GM23338 (cell line): ENCODE measurements at regions not wholly inside any gene's neighbourhood (a gene's known extent, or its start where the extent isn't known, plus 50 kb on each side); places are given as distances from the start of the nearest gene placed in this dataset.

Experiments used
- ATAC-seq: fragments of 200-7000 bp; cut with Tn5 transposase; 3 replicates; pipeline ENCODE4 v1.9.1; 2020
- DNase-seq: peaks from one replicate; pipeline ENCODE4 v3.0.0-alpha.2; 2015; ENCODE audit warnings: low spot score
- H2AFZ ChIP-seq: fragments of 200-600 bp; sonication (generic); 2 replicates; pipeline ENCODE4 v1.8.0; 2016; ENCODE audit warnings: antibody characterized with exemption, mild to moderate bottlenecking, moderate library complexity
- H3F3A ChIP-seq: fragments of 200-600 bp; sonication (generic); replicated peaks from 2 replicates; pipeline ENCODE4 v1.8.0; 2017; ENCODE audit warnings: antibody characterized with exemption, mixed run types, low read depth
- H3K27ac ChIP-seq: fragments of 200-600 bp; sonication (generic); 2 replicates; pipeline ENCODE4 v1.6.1; 2016; ENCODE audit warnings: low read depth
- H3K27me3 ChIP-seq: fragments of 200-600 bp; sonication (generic); 2 replicates; pipeline ENCODE4 v1.8.0; 2016; ENCODE audit warnings: mild to moderate bottlenecking, mixed run types, moderate library complexity; ENCODE audit not compliant: insufficient read depth
- H3K36me3 ChIP-seq: fragments of 200-600 bp; sonication (generic); 2 replicates; pipeline ENCODE4 v1.8.0; 2016; ENCODE audit warnings: mild to moderate bottlenecking; ENCODE audit not compliant: insufficient read depth
- H3K4me1 ChIP-seq: fragments of 200-600 bp; sonication (generic); 2 replicates; pipeline ENCODE4 v1.8.0; 2016; ENCODE audit warnings: mild to moderate bottlenecking, moderate library complexity; ENCODE audit not compliant: insufficient read depth
- H3K4me2 ChIP-seq: fragments of 200-600 bp; sonication (generic); 2 replicates; pipeline ENCODE4 v1.7.1; 2017; ENCODE audit warnings: mixed run types
- H3K4me3 ChIP-seq: fragments of 200-600 bp; sonication (generic); 2 replicates; pipeline ENCODE4 v1.6.1; 2016; ENCODE audit warnings: mixed run types
- H3K79me2 ChIP-seq: fragments of 200-600 bp; sonication (generic); replicated peaks from 2 replicates; pipeline ENCODE4 v1.8.0; 2017; ENCODE audit warnings: mild to moderate bottlenecking; ENCODE audit not compliant: insufficient read depth
- H3K9me2 ChIP-seq: fragments of 200-600 bp; sonication (generic); 2 replicates; pipeline ENCODE4 v1.8.0; 2017; ENCODE audit not compliant: insufficient read depth
- H4K20me1 ChIP-seq: fragments of 200-600 bp; sonication (generic); replicated peaks from 2 replicates; pipeline ENCODE4 v1.8.0; 2017; ENCODE audit warnings: mild to moderate bottlenecking; ENCODE audit not compliant: insufficient read depth
- H3K27ac Mint-ChIP-seq: 2 replicates; pipeline ENCODE4 v1.8.0; 2020; ENCODE audit warnings: inconsistent platforms, mild to moderate bottlenecking, moderate library complexity, mixed read lengths
- H3K27me3 Mint-ChIP-seq: 3 replicates; pipeline ENCODE4 v1.8.0; 2022; ENCODE audit warnings: low read depth, mild to moderate bottlenecking, moderate library complexity, mixed read lengths, inconsistent platforms; ENCODE audit not compliant: insufficient read depth, poor library complexity
- H3K36me3 Mint-ChIP-seq: 3 replicates; pipeline ENCODE4 v1.8.0; 2021; ENCODE audit warnings: low read depth, mild to moderate bottlenecking, inconsistent platforms, moderate library complexity, mixed read lengths
- H3K4me1 Mint-ChIP-seq: 3 replicates; pipeline ENCODE4 v1.8.0; 2020; ENCODE audit warnings: mild to moderate bottlenecking, inconsistent platforms, mixed read lengths
- H3K4me3 Mint-ChIP-seq: 3 replicates; pipeline ENCODE4 v1.8.0; 2021; ENCODE audit warnings: moderate library complexity, mild to moderate bottlenecking, inconsistent platforms, mixed read lengths
- H3K9me3 Mint-ChIP-seq: 3 replicates; pipeline ENCODE4 v1.8.0; 2020; ENCODE audit warnings: moderate library complexity, mild to moderate bottlenecking, inconsistent platforms, mixed read lengths
- CREB1 ChIP-seq: fragments of 250-450 bp; sonication (Bioruptor Pico); IDR thresholded peaks from 2 replicates; pipeline ENCODE4 v1.5.0; 2020; ENCODE audit warnings: low read depth, mild to moderate bottlenecking, moderate library complexity
- CTCF ChIP-seq, 2 experiments: fragments of 200-600 bp in 1 of 2; sonication (generic) in 1 of 2; conservative IDR thresholded peaks; 2 replicates each; pipeline versions ENCODE4 v1.5.1 to v1.6.1; 2016 to 2017; ENCODE audit warnings: antibody characterized with exemption in 2 of 2, low read depth in 2 of 2, mild to moderate bottlenecking in 2 of 2, moderate library complexity in 1 of 2
- EZH2 ChIP-seq: fragments of 200-600 bp; sonication (generic); IDR thresholded peaks from one replicate; pipeline ENCODE4 v1.8.0; 2017; ENCODE audit warnings: antibody characterized with exemption, mild to moderate bottlenecking, low read depth; ENCODE audit not compliant: unreplicated experiment
- EZH2phosphoT487 ChIP-seq: fragments of 200-600 bp; sonication (generic); IDR thresholded peaks from one replicate; pipeline ENCODE4 v1.8.1; 2018; ENCODE audit warnings: antibody characterized with exemption; ENCODE audit not compliant: unreplicated experiment
- JUNB ChIP-seq: IDR thresholded peaks from one replicate; pipeline ENCODE4 v1.6.1; 2016; ENCODE audit warnings: antibody characterized with exemption; ENCODE audit not compliant: unreplicated experiment
- NANOG ChIP-seq: IDR thresholded peaks from 2 replicates; pipeline ENCODE4 v1.6.1; 2016; ENCODE audit warnings: antibody characterized with exemption, borderline replicate concordance
- POLR2AphosphoS5 ChIP-seq: IDR thresholded peaks from 2 replicates; pipeline ENCODE4 v1.6.1; 2016; ENCODE audit warnings: antibody characterized with exemption, low read depth
- REST ChIP-seq: IDR thresholded peaks from one replicate; pipeline ENCODE4 v1.6.1; 2018; ENCODE audit warnings: antibody characterized with exemption; ENCODE audit not compliant: unreplicated experiment
- STAT1 ChIP-seq: IDR thresholded peaks from one replicate; pipeline ENCODE4 v1.6.1; 2016; ENCODE audit warnings: antibody characterized with exemption; ENCODE audit not compliant: unreplicated experiment
- ZNF114 ChIP-seq: fragments of 250-450 bp; sonication (Bioruptor Pico); IDR thresholded peaks from 2 replicates; pipeline ENCODE4 v1.5.0; 2020; ENCODE audit warnings: mild to moderate bottlenecking, moderate library complexity
- ZNF331 ChIP-seq: fragments of 250-450 bp; sonication (Bioruptor Pico); IDR thresholded peaks from 2 replicates; pipeline ENCODE4 v1.5.0; 2020; ENCODE audit warnings: low read depth, mild to moderate bottlenecking, moderate library complexity
- TF ChIP-seq, protein P1 (sequence below): fragments of 250-450 bp; sonication (Bioruptor Pico); IDR thresholded peaks from 2 replicates; pipeline ENCODE4 v1.5.0; 2020; ENCODE audit warnings: mild to moderate bottlenecking, moderate library complexity
- TF ChIP-seq, protein P2 (sequence below): IDR thresholded peaks from 2 replicates; pipeline ENCODE4 v1.6.1; 2016; ENCODE audit warnings: antibody characterized with exemption

- DNase-seq (no peak), ATAC-seq (no peak)
- Histone ChIP-seq H3K79me2 (no peaks in the 10 kb centered on the region), H3K27ac (no peak overlapping the region), H3K36me3 (peaks cover 9% of the 10 kb centered on the region; the same call in 1 of the 2 replicates), H3K9me2 (no peaks in the 10 kb centered on the region), H3K27me3 (no peaks in the 10 kb centered on the region), H3F3A (no peaks in the 10 kb centered on the region), H3K4me1 (no peaks in the 10 kb centered on the region), H3K4me3 (no peak overlapping the region), H2AFZ (no peak overlapping the region), H3K4me2 (no peak overlapping the region), H4K20me1 (no peaks in the 10 kb centered on the region)
- Mint-ChIP-seq H3K4me3 (no peak overlapping the region), H3K36me3 (peaks cover 46% of the 10 kb centered on the region), H3K9me3 (peaks cover 88% of the 10 kb centered on the region), H3K4me1 (no peaks in the 10 kb centered on the region), H3K27ac (no peak overlapping the region), H3K27me3 (peaks cover 9% of the 10 kb centered on the region)
- TF ChIP-seq POLR2AphosphoS5, result no peak
- TF ChIP-seq EZH2, result no peak
- TF ChIP-seq, protein P1, sequence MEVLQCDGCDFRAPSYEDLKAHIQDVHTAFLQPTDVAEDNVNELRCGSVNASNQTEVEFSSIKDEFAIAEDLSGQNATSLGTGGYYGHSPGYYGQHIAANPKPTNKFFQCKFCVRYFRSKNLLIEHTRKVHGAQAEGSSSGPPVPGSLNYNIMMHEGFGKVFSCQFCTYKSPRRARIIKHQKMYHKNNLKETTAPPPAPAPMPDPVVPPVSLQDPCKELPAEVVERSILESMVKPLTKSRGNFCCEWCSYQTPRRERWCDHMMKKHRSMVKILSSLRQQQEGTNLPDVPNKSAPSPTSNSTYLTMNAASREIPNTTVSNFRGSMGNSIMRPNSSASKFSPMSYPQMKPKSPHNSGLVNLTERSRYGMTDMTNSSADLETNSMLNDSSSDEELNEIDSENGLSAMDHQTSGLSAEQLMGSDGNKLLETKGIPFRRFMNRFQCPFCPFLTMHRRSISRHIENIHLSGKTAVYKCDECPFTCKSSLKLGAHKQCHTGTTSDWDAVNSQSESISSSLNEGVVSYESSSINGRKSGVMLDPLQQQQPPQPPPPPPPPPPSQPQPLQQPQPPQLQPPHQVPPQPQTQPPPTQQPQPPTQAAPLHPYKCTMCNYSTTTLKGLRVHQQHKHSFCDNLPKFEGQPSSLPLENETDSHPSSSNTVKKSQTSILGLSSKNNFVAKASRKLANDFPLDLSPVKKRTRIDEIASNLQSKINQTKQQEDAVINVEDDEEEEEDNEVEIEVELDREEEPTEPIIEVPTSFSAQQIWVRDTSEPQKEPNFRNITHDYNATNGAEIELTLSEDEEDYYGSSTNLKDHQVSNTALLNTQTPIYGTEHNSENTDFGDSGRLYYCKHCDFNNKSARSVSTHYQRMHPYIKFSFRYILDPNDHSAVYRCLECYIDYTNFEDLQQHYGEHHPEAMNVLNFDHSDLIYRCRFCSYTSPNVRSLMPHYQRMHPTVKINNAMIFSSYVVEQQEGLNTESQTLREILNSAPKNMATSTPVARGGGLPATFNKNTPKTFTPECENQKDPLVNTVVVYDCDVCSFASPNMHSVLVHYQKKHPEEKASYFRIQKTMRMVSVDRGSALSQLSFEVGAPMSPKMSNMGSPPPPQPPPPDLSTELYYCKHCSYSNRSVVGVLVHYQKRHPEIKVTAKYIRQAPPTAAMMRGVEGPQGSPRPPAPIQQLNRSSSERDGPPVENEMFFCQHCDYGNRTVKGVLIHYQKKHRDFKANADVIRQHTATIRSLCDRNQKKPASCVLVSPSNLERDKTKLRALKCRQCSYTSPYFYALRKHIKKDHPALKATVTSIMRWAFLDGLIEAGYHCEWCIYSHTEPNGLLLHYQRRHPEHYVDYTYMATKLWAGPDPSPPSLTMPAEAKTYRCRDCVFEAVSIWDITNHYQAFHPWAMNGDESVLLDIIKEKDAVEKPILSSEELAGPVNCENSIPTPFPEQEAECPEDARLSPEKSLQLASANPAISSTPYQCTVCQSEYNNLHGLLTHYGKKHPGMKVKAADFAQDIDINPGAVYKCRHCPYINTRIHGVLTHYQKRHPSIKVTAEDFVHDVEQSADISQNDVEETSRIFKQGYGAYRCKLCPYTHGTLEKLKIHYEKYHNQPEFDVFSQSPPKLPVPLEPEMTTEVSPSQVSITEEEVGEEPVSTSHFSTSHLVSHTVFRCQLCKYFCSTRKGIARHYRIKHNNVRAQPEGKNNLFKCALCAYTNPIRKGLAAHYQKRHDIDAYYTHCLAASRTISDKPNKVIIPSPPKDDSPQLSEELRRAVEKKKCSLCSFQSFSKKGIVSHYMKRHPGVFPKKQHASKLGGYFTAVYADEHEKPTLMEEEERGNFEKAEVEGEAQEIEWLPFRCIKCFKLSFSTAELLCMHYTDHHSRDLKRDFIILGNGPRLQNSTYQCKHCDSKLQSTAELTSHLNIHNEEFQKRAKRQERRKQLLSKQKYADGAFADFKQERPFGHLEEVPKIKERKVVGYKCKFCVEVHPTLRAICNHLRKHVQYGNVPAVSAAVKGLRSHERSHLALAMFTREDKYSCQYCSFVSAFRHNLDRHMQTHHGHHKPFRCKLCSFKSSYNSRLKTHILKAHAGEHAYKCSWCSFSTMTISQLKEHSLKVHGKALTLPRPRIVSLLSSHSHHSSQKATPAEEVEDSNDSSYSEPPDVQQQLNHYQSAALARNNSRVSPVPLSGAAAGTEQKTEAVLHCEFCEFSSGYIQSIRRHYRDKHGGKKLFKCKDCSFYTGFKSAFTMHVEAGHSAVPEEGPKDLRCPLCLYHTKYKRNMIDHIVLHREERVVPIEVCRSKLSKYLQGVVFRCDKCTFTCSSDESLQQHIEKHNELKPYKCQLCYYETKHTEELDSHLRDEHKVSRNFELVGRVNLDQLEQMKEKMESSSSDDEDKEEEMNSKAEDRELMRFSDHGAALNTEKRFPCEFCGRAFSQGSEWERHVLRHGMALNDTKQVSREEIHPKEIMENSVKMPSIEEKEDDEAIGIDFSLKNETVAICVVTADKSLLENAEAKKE (CRISPR knock-in tag), result no peak
- TF ChIP-seq EZH2phosphoT487, result no peak
- no peak for TF ChIP-seq CTCF (conservative IDR thresholded peaks at IDR 0.05; ENCODE audit: low read depth in 2 of 2)
- no peak for TF ChIP-seq JUNB
- TF ChIP-seq, protein P2, sequence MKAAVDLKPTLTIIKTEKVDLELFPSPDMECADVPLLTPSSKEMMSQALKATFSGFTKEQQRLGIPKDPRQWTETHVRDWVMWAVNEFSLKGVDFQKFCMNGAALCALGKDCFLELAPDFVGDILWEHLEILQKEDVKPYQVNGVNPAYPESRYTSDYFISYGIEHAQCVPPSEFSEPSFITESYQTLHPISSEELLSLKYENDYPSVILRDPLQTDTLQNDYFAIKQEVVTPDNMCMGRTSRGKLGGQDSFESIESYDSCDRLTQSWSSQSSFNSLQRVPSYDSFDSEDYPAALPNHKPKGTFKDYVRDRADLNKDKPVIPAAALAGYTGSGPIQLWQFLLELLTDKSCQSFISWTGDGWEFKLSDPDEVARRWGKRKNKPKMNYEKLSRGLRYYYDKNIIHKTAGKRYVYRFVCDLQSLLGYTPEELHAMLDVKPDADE, result no peak
- TF ChIP-seq CREB1 (CRISPR knock-in tag), result no peak
- no peak for TF ChIP-seq REST
- no peak for TF ChIP-seq ZNF331 (CRISPR knock-in tag)
- no peak for TF ChIP-seq STAT1
- no peak for TF ChIP-seq ZNF114
- no peak for TF ChIP-seq NANOG
Measured at GRCh38 chr19:27691991-27692390, 1521.0 kb downstream of the UQCRFS1 start.
